GM13976 (cell line): ENCODE measurements at regions not wholly inside any gene's neighbourhood (a gene's known extent, or its start where the extent isn't known, plus 50 kb on each side); places are given as distances from the start of the nearest gene placed in this dataset.

Source experiments
- DNase-seq: peaks from one replicate; pipeline ENCODE4 v3.0.0; 2012; ENCODE audit warnings: low spot score
- in situ Hi-C: fragments of 300-500 bp; cut with MboI; formaldehyde crosslinking; loops from one replicate; pipeline ENCODE4 v1.12.0; 2022; ENCODE audit warnings: low sequenced_read_pairs, mixed read lengths, inconsistent platforms; ENCODE audit not compliant: unreplicated experiment
- TF ChIP-seq, protein P1 (sequence below): IDR thresholded peaks from 2 replicates; pipeline ENCODE4 v1.5.1; 2012; ENCODE audit warnings: borderline replicate concordance, mild to moderate bottlenecking; ENCODE audit not compliant: insufficient read depth; ENCODE audit errors: extremely low read depth, missing control alignments, control extremely low read depth

DNA sequence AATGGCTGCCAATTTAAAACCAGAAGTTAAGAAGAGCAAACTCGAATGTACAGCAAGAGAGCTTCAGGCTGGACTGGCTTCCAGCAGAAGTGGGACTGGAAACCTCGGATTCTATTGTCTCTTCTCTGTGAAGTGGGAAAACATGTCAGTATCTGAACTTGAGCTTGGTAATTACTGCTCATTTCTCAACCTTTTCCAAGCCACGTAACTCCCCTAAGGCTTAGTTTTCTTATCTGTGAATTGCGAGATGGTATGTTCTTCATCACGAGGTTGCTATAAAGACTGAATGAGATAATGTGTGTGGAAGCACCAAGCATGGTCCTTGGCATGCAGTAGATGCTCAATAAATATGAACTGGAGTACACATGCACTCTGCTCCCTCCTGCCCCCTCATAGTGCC lies 259.4 kb upstream of the SPRED2 start:
- DNase-seq: no peak
- TF ChIP-seq, protein P1, sequence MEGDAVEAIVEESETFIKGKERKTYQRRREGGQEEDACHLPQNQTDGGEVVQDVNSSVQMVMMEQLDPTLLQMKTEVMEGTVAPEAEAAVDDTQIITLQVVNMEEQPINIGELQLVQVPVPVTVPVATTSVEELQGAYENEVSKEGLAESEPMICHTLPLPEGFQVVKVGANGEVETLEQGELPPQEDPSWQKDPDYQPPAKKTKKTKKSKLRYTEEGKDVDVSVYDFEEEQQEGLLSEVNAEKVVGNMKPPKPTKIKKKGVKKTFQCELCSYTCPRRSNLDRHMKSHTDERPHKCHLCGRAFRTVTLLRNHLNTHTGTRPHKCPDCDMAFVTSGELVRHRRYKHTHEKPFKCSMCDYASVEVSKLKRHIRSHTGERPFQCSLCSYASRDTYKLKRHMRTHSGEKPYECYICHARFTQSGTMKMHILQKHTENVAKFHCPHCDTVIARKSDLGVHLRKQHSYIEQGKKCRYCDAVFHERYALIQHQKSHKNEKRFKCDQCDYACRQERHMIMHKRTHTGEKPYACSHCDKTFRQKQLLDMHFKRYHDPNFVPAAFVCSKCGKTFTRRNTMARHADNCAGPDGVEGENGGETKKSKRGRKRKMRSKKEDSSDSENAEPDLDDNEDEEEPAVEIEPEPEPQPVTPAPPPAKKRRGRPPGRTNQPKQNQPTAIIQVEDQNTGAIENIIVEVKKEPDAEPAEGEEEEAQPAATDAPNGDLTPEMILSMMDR: no peak
- in situ Hi-C loops: no loop called here

DNA sequence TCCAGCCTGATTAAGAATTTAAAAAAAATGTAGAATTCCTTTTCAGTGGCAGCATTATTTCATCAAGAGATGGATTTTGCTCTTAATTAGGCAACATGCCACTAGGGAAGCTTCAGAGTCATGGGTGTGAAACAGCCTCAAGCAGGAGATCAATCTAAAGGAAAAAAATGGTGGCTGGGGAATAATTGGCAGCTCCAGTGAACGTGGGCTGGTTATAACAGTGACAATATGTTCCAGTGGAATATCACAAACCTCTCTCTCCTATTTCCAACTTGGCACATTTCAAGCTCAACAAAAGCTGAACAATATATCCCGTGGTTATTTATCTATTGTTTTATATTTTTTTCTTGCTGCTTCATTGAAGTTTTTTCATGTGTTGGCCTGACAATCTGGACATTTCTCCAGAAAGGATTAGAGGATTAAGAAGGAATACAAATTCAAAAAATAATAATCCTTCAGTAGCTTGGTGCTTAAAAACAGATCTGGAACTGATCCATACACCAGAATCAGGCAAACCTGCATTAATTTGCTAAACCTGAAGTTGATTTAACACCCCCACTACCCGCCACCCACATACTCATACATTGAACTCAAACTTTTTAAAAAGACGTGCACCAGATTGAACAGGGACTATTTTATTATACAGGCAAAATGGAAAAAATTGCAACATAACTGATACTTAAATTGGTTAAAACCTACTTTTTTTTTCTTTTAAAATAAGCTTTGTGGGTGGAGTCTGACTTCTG lies 255.9 kb upstream of the SPRED2 start:
- in situ Hi-C loops: no loop called here
- TF ChIP-seq, protein P1: no peak
- DNase-seq: no peak

DNA sequence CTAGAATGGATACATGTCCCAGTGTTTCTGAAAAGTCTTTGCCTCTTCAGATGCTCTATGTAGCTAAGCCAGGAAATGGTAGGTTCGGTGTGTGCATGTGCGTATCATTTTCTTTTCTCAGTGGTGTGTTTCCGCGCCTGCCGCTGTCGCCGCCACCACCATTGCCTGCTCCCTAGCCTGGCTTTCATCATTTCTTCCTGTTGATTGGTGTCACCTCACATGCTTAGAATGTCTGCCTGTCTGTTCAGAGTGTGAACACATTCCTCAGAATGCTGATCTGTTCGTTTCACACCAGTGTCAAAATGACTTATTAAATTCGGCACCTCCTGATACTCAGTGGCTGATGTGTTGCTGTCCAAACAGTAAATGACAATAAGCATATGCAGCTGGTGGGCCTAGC lies 255.2 kb upstream of the SPRED2 start:
- TF ChIP-seq, protein P1: no peak
- no peak for DNase-seq
- in situ Hi-C loops: no loop called here

DNA sequence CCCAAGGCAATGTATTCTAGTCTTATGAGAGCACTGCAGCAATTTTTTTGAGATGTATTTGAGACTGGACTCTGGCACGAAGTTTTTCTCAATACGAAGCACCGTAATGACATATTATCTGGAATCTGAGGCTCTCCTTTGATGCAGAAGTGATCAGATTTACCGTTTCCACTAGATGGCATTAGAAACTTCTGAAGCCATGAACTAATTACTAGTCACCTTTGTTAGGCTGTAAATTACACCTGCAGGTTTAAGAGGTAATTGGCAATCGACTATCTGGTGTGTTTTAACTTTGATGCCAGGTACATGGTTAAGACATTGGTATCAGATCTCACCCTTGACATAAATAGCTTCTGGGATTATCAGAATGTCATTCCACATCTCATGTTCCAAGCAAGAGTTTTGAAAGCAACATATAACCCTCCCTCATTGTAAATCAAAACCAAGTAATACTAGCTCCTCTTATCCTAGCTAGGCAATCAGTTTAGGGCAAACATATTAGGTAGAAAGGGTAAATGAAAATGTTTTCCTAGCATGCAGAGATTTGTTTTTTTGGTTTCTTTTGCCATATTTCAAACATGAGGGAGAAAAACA lies 254.6 kb upstream of the SPRED2 start:
- DNase-seq: no peak
- in situ Hi-C loops: no loop called here
- TF ChIP-seq, protein P1: no peak

DNA sequence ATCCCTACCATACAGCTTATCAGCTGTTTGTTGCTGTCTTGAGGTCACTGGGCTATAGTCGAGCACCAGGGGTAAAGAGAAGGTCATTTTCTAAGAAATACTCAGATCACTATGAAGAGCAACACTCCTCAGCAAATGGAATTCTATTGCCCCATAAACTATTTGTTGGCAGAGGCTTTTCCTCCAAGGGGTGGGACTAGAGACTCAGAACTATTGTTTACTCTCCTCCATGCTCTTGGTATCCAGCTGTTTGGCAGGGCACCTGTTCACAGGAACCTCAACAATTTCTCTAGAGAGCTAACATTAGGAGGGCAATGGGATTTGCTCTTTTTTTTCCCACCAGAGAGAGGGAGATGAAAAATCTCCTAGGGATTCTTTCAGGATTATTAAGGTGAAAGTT lies 249.1 kb upstream of the SPRED2 start:
- no peak for DNase-seq
- TF ChIP-seq, protein P1: no peak

DNA sequence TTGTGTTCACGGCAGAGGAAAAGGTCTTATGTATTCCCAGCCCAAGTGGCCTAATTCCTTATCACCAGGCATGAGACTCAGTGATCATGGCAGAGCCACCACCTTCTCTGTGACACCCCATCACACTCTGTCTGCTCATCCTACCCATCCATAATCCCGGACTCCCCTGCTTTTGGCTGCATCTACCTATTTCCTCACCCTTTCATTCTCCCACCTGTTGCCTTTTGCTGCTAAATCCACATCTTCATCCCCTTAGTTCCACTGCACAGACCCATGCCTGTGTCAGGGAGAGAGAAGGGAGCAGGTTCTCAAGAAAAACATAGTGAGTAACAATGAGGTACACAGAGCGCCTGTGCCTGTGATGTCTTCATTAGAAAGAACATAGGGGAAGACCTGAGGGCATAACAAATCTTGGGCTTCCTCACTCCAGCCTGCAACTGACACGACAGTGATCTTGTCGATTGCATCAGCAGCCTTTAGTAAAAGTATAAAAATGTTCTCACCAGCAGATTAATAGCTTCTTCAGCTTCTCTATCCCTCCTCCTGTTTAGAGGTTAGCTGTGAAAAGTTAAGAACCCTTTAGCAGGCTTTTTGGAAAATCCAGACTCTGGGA lies 246.5 kb upstream of the SPRED2 start:
- in situ Hi-C loops: no loop called here
- TF ChIP-seq, protein P1: no peak
- no peak for DNase-seq

More for the DNA sequence above, 249.1 kb upstream of the SPRED2 start:
- in situ Hi-C loops: no loop called here

DNA sequence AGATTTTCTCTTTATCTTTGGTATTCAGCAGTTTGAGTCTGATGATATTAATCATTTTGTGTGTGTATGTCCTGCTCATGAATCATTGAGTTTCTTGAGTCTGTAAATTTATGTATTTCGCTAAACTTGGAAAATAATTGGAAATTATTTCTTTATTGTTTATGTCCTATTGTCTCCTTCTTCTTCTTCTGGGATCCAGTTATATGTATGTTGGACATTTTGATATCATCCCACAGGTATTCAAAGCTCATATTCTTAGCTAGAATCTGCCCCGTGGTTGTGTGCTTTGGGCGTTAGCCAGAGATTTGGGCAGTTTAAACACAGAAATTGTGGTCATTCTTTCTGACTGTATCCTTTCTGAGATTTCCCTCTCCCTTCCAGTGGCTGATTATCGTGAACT lies 243.0 kb upstream of the SPRED2 start:
- TF ChIP-seq, protein P1: no peak
- DNase-seq: no peak
- in situ Hi-C loops: no loop called here
